Adrenal gland (tissue), 5 donors: ENCODE measurements at regions not wholly inside any gene's neighbourhood (a gene's known extent, or its start where the extent isn't known, plus 50 kb on each side); places are given as distances from the start of the nearest gene placed in this dataset.

ENCODE experiments used
- CTCF ChIP-seq, 6 experiments: fragments of 450-650 bp in 4 of 6; fragments of 200-600 bp in 2 of 6; sonication (generic) in 1 of 6; IDR thresholded peaks; 1 replicate in 5 of 6; 2 replicates in 1 of 6; pipeline versions ENCODE4 v1.5.1 to v1.8.0; 2016 to 2021; ENCODE audit warnings: antibody characterized with exemption in 6 of 6, mild to moderate bottlenecking in 2 of 6, moderate library complexity in 1 of 6
- POLR2A ChIP-seq, 2 donors: fragments of 450-650 bp; IDR thresholded peaks; one replicate each; pipeline ENCODE4 v1.6.1; 2017; ENCODE audit warnings: antibody characterized with exemption in 2 of 2, mild to moderate bottlenecking in 2 of 2, moderate library complexity in 1 of 2
- donor health status: DM: no; HTN: no; CAD: no.

- TF ChIP-seq CTCF (IDR thresholded peaks at IDR 0.05) (no peak), POLR2A (IDR thresholded peaks at IDR 0.05) (no peak)
These were observed 141.0 kb downstream of the ENGASE start for GRCh38 chr17:79215631-79216030.
